ENCODE measurements at regions not wholly inside any gene's neighbourhood (a gene's known extent, or its start where the extent isn't known, plus 50 kb on each side); places are given as distances from the start of the nearest gene placed in this dataset.

- no peak for DNase-seq (ENCODE audit: low read depth)
- H3K4me3 ChIP-seq (ENCODE audit: low read depth, low read length): no peak overlapping the region
- no peak for TF ChIP-seq CTCF (conservative IDR thresholded peaks at IDR 0.05; ENCODE audit: low read depth, low read length)
These were observed 175.0 kb upstream of the PRDM1 start for GRCh38 chr6:105911106-105911629.

GRCh38 chr6:105909106-105909505 lies 177.0 kb upstream of the PRDM1 start:
- no peak for TF ChIP-seq CTCF (conservative IDR thresholded peaks at IDR 0.05; ENCODE audit: low read depth, low read length)
- DNase-seq (ENCODE audit: low read depth): no peak
- H3K4me3 ChIP-seq (ENCODE audit: low read depth, low read length): no peak overlapping the region

GRCh38 chr6:105907991-105908390 lies 178.1 kb upstream of the PRDM1 start:
- H3K4me3 ChIP-seq (ENCODE audit: low read depth, low read length): no peak overlapping the region
- no peak for TF ChIP-seq CTCF (conservative IDR thresholded peaks at IDR 0.05; ENCODE audit: low read depth, low read length)
- no peak for DNase-seq (ENCODE audit: low read depth)

GRCh38 chr6:105907301-105907700 lies 178.8 kb upstream of the PRDM1 start:
- DNase-seq (ENCODE audit: low read depth): no peak
- H3K4me3 ChIP-seq (ENCODE audit: low read depth, low read length): no peak overlapping the region
- TF ChIP-seq CTCF (conservative IDR thresholded peaks at IDR 0.05; ENCODE audit: low read depth, low read length): no peak

- H3K4me3 ChIP-seq (ENCODE audit: low read depth, low read length): no peak overlapping the region
- no peak for TF ChIP-seq CTCF (conservative IDR thresholded peaks at IDR 0.05; ENCODE audit: low read depth, low read length)
- DNase-seq (ENCODE audit: low read depth): no peak
These were observed 183.6 kb upstream of the PRDM1 start for GRCh38 chr6:105902401-105903031.

GRCh38 chr6:105901583-105901982 lies 184.6 kb upstream of the PRDM1 start:
- no peak for TF ChIP-seq CTCF (conservative IDR thresholded peaks at IDR 0.05; ENCODE audit: low read depth, low read length)
- no peak for DNase-seq (ENCODE audit: low read depth)
- no peak overlapping the region for H3K4me3 ChIP-seq (ENCODE audit: low read depth, low read length)

Measured in choroid plexus epithelial cell (primary cell).